Kidney epithelial cell (primary cell): ENCODE measurements at regions not wholly inside any gene's neighbourhood (a gene's known extent, or its start where the extent isn't known, plus 50 kb on each side); places are given as distances from the start of the nearest gene placed in this dataset.
"Not testable (repeated sequence)": the region's sequence is repeated elsewhere in the genome, so short reads cannot be mapped to it uniquely, and the experiment has no call there.

Experiments used
- DNase-seq: peaks from one replicate; pipeline ENCODE4 v3.0.0-alpha.2; 2010; ENCODE audit warnings: low read depth
- H3K27me3 ChIP-seq: 2 replicates; pipeline ENCODE4 v1.6.0; 2011; ENCODE audit warnings: low read length; ENCODE audit not compliant: control insufficient read depth, insufficient read depth
- H3K36me3 ChIP-seq: 2 replicates; pipeline ENCODE4 v1.5.1; 2011; ENCODE audit warnings: low read length; ENCODE audit not compliant: control insufficient read depth, insufficient read depth
- H3K4me3 ChIP-seq: 2 replicates; pipeline ENCODE4 v1.5.1; 2011; ENCODE audit warnings: low read depth, mild to moderate bottlenecking, control low read depth, low read length
- CTCF ChIP-seq: IDR thresholded peaks from 2 replicates; pipeline ENCODE4 v1.5.1; 2011; ENCODE audit warnings: mild to moderate bottlenecking, moderate library complexity, low read length, control low read depth, inconsistent platforms; ENCODE audit not compliant: insufficient read depth, poor library complexity, severe bottlenecking

- H3K4me3 ChIP-seq: no peak overlapping the region
- no peaks in the 10 kb centered on the region for H3K36me3 ChIP-seq
- no peak for DNase-seq
- H3K27me3 ChIP-seq: no peaks in the 10 kb centered on the region
- no peak for TF ChIP-seq CTCF
Observed at GRCh38 chrX:121191779-121192178, 144.4 kb downstream of the GLUD2 start.

- DNase-seq: no peak
- Histone ChIP-seq H3K4me3 (no peak overlapping the region), H3K36me3 (no peaks in the 10 kb centered on the region), H3K27me3 (no peaks in the 10 kb centered on the region)
- TF ChIP-seq CTCF: no peak
Observed at GRCh38 chrX:121195719-121196118, 148.3 kb downstream of the GLUD2 start.

- not testable (repeated sequence) for H3K4me3 ChIP-seq, H3K36me3 ChIP-seq, DNase-seq, H3K27me3 ChIP-seq
Observed at GRCh38 chrX:121196872-121197444, 149.5 kb downstream of the GLUD2 start.

GRCh38 chrX:121208563-121208962, 161.2 kb downstream of the GLUD2 start:
- no peak overlapping the region for H3K4me3 ChIP-seq
- no peaks in the 10 kb centered on the region for H3K27me3 ChIP-seq
- no peak for DNase-seq
- H3K36me3 ChIP-seq: no peaks in the 10 kb centered on the region
- TF ChIP-seq CTCF: no peak

- Histone ChIP-seq H3K27me3 (no peaks in the 10 kb centered on the region), H3K4me3 (no peak overlapping the region), H3K36me3 (no peaks in the 10 kb centered on the region)
- no peak for TF ChIP-seq CTCF
- no peak for DNase-seq
Observed at GRCh38 chrX:121216641-121217374, 169.4 kb downstream of the GLUD2 start.

GRCh38 chrX:121221322-121221977, 174.0 kb downstream of the GLUD2 start:
- H3K27me3 ChIP-seq: no peaks in the 10 kb centered on the region
- no peak for TF ChIP-seq CTCF
- no peak for DNase-seq

More at GRCh38 chrX:121221322-121221977, 174.0 kb downstream of the GLUD2 start:
- H3K4me3 ChIP-seq: no peak overlapping the region
- no peaks in the 10 kb centered on the region for H3K36me3 ChIP-seq
